GM12864 (cell line): ENCODE measurements at regions not wholly inside any gene's neighbourhood (a gene's known extent, or its start where the extent isn't known, plus 50 kb on each side); places are given as distances from the start of the nearest gene placed in this dataset.

Experiments used
- DNase-seq: peaks from one replicate; pipeline ENCODE4 v3.0.0-alpha.2; 2011; ENCODE audit warnings: low read depth
- H3K4me3 ChIP-seq: 2 replicates; pipeline ENCODE4 v1.5.1; 2011; ENCODE audit warnings: mild to moderate bottlenecking, low read depth, low read length, control low read depth
- TF ChIP-seq, protein P1 (sequence below): IDR thresholded peaks from 2 replicates; pipeline ENCODE4 v1.5.1; 2011; ENCODE audit warnings: low read depth, mild to moderate bottlenecking, moderate library complexity, low read length, control low read depth, inconsistent platforms; ENCODE audit errors: missing control alignments

DNA sequence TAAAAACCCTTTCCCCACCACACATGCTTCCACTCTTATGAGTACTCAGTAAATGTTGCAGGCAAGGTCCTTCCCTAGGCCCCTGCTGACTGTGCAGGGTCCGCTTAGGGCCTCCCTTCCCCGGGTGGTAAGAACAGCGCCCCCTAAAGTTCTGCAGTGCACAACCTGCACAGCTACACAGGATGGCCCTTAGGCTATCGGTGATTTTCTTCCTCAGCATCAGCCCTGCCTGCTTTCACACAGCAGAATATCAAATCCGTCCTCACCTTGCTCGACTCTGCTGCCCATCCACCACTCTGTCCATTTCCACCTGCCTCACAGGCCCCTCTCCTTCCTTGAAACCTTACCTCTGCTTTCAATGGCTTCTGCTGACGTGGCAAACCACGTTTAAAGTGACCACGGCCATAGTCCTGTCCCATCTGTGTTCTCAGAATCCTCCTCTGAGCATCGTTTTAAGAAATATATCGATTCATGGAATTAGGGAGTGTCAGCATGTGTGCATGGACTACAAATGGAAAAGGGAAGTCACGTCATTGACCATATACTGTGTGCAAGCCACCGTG, 51.4 kb upstream of the TMEM132E start:
- TF ChIP-seq, protein P1, sequence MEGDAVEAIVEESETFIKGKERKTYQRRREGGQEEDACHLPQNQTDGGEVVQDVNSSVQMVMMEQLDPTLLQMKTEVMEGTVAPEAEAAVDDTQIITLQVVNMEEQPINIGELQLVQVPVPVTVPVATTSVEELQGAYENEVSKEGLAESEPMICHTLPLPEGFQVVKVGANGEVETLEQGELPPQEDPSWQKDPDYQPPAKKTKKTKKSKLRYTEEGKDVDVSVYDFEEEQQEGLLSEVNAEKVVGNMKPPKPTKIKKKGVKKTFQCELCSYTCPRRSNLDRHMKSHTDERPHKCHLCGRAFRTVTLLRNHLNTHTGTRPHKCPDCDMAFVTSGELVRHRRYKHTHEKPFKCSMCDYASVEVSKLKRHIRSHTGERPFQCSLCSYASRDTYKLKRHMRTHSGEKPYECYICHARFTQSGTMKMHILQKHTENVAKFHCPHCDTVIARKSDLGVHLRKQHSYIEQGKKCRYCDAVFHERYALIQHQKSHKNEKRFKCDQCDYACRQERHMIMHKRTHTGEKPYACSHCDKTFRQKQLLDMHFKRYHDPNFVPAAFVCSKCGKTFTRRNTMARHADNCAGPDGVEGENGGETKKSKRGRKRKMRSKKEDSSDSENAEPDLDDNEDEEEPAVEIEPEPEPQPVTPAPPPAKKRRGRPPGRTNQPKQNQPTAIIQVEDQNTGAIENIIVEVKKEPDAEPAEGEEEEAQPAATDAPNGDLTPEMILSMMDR: peak; percentile 25
- H3K4me3 ChIP-seq: no peak overlapping the region
- DNase-seq: no peak

DNA sequence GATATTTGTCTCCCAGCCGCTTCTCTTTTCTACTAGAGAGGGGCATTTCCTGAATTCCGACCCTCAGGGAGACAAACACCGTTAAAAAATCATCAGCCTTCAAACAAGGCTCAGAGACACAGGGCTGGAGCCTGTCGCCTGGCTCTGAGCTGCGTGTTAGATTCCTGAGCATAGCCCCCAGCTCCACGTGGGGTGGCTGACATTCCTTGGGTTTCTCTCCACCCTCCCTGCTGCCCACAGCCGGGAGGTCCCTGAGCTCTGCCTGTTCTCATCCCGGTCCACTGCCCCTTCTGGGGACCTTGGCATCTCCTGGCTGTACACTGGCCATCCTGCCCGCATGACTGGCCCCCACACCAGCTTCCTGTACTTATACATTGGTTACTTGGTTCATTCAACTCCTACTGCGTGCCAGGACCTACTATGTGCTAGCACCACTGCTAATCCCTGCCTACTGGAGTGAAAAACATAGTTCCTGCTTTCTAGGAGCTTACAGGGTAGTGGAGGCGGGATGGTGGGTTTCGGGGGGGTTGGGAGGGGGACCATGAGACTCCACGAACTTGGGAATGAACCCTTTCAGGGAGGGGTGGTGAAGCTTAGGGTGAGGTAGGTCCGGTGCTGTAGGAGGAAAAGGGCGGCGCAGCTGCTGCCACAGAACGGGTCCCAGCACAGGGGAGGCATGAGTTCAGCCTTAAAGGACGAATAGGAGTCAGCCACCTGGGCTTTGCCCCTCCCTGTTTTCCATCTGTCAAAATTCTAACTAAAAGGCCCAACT, 52.1 kb upstream of the TMEM132E start:
- no peak overlapping the region for H3K4me3 ChIP-seq
- DNase-seq: no peak
- TF ChIP-seq, protein P1: no peak

DNA sequence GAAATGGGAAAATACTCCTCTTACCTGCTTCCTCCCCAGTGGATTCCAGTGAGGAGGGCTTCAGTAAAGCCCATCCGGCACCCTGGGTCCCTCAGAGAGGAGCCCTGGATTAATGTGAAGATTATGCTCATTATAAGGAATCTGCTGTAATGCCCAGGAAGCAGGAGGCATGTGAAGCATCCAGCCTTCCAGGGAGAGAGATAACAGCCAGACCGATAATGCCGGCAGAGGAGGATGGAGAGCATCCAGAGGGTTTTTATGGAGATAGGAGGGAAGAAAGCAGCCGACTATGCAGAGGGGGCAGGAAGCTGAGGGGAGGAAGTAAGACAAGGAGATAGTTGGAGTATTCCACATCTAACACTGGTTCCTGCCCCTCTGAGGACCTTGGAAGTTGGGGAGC, 53.7 kb upstream of the TMEM132E start:
- no peak for DNase-seq
- TF ChIP-seq, protein P1: no peak
- no peak overlapping the region for H3K4me3 ChIP-seq

DNA sequence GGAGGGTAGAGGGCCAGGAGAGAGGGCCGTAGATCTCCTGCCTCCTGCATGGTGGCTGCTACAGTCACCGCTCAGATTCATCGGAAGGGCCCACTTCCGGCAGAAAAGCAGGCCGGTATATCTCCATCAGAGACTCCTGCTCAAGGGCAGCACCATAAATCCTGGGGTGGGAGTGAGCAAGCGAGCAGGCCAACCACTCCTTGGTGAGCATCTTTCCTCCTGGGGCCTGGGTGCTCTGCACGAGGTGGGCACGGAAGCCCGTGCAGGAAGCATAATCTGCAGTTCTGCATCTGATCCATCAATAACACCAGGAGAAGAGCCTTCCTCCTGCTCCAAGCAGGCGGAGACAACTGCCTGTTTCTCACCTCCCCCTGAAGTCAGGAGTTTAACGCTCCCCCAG, 57.4 kb upstream of the TMEM132E start:
- TF ChIP-seq, protein P1: no peak
- H3K4me3 ChIP-seq: no peak overlapping the region
- DNase-seq: no peak

DNA sequence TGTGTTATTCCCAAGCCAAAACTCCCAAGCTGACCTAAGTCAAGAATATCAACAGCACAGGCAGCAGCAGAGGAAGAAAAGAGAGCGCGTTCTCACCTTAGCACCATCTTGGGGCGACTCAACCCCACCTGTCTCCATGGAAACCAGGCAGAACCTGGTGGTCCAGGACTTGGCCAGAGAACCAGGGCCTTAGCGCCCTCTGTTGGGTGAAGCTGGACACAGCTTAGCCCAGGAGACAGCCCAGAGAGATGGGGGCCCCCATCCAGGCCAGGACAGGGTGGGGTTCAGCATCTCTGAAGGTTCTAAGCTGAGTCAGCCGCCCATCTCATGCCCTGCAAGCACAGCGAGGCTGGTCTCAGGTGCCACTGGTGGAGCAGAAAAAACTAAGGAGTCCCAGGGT, 60.1 kb upstream of the TMEM132E start:
- no peak overlapping the region for H3K4me3 ChIP-seq
- TF ChIP-seq, protein P1: peak; percentile 67
- no peak for DNase-seq

DNA sequence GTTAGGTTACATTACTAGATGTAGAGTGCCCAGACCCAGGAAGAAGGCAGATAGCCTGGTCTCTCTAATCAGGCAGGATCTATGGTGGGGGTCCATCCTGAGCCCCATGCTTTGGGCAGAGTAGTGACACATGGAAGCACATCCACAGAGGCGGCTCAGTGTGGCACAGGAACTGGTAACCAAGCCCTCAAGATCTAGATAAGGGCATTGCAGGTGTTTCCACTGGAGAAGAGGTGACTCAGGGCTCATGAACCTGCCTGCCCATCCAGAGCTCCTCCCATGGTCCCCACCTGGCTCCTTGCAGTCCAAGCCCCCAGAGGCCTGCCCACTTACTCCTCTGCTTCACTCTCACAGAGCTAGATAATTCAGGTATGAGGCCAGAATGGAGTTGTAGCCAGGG, 62.0 kb upstream of the TMEM132E start:
- no peak overlapping the region for H3K4me3 ChIP-seq
- DNase-seq: no peak
- TF ChIP-seq, protein P1: no peak

DNA sequence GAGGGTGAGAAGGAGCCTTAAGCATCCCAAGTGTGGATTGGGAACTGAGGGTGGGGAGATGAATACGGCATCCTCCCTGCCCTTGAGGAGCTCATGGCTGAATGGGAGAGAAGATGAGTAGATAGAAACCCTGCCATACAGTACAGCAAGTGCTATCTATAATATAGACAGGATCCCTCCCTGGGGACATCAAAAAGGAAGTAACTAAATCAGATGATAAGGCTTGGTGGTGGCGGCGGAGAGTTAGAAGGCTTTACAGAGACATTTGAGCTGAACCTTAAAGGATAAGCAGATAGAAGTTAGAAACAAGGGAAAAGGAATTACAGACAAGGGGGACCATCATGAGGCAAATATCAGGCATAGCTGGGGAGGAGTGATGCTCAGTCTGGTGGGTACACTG, 67.5 kb upstream of the TMEM132E start:
- TF ChIP-seq, protein P1: no peak
- H3K4me3 ChIP-seq: no peak overlapping the region
- DNase-seq: no peak
